ENCODE measurements at regions not wholly inside any gene's neighbourhood (a gene's known extent, or its start where the extent isn't known, plus 50 kb on each side); places are given as distances from the start of the nearest gene placed in this dataset. TPM values are rescaled to one million over a fixed set of nuclear protein-coding genes. Genes with fewer than 3 reads are reported as not detected.

- no peak for TF ChIP-seq SIN3A (conservative IDR thresholded peaks at IDR 0.05 in 1 of 2, IDR thresholded peaks at IDR 0.05 in 1 of 2; ENCODE audit: low read depth in 1 of 2, low read length in 2 of 2)
- TF ChIP-seq, protein P1, sequence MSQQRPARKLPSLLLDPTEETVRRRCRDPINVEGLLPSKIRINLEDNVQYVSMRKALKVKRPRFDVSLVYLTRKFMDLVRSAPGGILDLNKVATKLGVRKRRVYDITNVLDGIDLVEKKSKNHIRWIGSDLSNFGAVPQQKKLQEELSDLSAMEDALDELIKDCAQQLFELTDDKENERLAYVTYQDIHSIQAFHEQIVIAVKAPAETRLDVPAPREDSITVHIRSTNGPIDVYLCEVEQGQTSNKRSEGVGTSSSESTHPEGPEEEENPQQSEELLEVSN (IDR thresholded peaks at IDR 0.05), result no peak
These were observed 53.9 kb upstream of the NR2F2 start (continued) for GRCh38 chr15:96276438-96277210.

Small RNA genes lying in the stretch of these regions (small RNA-seq; reads per million reads assigned to genes)
- gene AC012409.4 (ENCODE audit: insufficient read depth) (not detected), gene RNU2-3P (ENCODE audit: insufficient read depth) (not detected)

Data from H1 (cell line).